B cell (primary cell): ENCODE measurements at regions not wholly inside any gene's neighbourhood (a gene's known extent, or its start where the extent isn't known, plus 50 kb on each side); places are given as distances from the start of the nearest gene placed in this dataset.

ENCODE experiments used
- EZH2 ChIP-seq: IDR thresholded peaks from 2 replicates; pipeline ENCODE4 v1.6.1; 2012; ENCODE audit warnings: borderline replicate concordance, low read depth, mild to moderate bottlenecking, moderate library complexity, low read length; ENCODE audit not compliant: insufficient read depth, poor library complexity, severe bottlenecking
- TF ChIP-seq, protein P1 (sequence below): fragments of 200-600 bp; IDR thresholded peaks from one replicate; pipeline ENCODE4 v1.8.0; 2022; ENCODE audit warnings: antibody characterized with exemption, mild to moderate bottlenecking

DNA sequence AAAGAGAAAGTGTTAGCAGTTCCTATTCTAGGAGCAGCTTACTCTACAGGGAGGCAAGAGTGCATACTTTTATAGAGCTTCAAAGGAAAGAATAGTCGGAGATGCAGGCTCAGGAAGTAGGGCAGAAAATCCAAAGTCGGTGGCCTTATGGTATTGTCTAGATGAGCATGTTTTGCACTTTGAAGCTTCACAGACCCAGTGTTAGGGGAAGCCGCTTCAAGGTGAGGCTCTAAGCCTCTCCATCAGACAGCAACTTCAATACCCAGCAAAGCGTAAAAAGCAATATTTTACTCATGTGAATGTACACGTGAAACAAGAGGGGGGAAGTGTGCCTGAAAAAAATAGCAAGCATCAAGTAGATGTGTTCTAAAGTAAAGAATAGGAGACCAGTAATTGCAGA, 125.6 kb upstream of the RASGRP1 start:
- no peak for TF ChIP-seq EZH2
- TF ChIP-seq, protein P1, sequence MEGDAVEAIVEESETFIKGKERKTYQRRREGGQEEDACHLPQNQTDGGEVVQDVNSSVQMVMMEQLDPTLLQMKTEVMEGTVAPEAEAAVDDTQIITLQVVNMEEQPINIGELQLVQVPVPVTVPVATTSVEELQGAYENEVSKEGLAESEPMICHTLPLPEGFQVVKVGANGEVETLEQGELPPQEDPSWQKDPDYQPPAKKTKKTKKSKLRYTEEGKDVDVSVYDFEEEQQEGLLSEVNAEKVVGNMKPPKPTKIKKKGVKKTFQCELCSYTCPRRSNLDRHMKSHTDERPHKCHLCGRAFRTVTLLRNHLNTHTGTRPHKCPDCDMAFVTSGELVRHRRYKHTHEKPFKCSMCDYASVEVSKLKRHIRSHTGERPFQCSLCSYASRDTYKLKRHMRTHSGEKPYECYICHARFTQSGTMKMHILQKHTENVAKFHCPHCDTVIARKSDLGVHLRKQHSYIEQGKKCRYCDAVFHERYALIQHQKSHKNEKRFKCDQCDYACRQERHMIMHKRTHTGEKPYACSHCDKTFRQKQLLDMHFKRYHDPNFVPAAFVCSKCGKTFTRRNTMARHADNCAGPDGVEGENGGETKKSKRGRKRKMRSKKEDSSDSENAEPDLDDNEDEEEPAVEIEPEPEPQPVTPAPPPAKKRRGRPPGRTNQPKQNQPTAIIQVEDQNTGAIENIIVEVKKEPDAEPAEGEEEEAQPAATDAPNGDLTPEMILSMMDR: no peak
